Inflammatory macrophage treated with lipopolysaccharide for 1 hour (primary cell): ENCODE measurements at regions not wholly inside any gene's neighbourhood (a gene's known extent, or its start where the extent isn't known, plus 50 kb on each side); places are given as distances from the start of the nearest gene placed in this dataset.

Source experiments
- DNase-seq, 2 donors: peaks; one replicate each; pipeline ENCODE4 v3.0.0-alpha.2; 2020 to 2022

DNA sequence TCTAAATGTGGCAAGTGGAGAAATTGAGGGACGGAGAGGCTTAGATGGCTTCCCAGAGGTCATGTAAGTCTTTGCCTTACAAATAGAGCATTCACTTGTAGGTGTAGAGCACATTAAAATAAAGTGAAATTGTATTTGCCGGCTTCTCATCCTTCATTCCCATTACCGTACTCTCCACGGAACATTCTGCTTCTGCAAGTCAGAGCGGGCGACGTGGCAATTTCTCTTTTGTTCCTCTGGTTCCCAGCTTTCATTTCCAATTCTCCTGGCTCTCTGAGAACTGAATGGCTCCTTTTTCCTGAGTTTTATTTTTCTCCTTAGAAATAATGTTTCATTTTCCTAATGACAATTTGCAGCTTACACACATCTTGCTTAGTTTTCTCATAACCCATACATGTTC is 51.3 kb upstream of the PFKP start:
- no peak for DNase-seq

DNA sequence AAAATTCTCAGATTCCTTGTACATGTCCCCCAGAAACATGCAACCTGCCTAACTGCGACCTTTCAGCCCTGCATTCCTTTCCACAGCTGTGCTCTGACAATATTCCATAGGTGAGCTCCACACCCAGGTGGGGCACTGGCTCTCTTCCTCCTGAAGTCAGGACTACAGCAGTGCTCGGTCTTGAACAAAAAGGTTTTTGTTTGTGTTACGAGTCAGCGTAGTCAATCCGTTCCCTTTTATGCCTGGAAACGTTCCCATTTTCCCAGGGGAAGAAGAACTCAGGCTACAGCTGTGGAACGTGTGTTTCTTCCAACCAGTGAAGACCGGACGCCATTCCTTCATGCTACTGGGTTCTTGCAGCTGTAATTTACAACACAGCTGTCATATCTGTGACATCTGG is 52.4 kb upstream of the PFKP start:
- no peak for DNase-seq

DNA sequence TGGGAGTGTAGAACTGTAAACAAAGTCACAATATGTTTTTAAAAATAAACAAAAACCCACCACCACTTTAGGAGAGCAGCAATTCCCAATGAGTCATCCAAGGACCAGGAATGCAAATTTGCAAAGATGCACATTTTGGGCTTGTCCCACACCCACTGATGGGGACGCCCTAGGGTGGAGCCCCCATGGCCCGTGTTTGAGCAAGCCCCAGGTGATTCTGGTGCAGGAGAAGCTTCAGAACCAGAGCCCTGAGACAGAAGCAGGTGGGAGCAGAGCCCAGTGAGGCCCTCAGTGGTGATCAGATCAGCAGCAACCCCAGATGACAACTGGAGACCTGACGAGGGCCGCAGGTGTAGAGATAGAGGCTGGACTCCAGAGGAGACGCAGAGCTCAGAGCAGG is 55.1 kb upstream of the PFKP start:
- DNase-seq, result no peak

DNA sequence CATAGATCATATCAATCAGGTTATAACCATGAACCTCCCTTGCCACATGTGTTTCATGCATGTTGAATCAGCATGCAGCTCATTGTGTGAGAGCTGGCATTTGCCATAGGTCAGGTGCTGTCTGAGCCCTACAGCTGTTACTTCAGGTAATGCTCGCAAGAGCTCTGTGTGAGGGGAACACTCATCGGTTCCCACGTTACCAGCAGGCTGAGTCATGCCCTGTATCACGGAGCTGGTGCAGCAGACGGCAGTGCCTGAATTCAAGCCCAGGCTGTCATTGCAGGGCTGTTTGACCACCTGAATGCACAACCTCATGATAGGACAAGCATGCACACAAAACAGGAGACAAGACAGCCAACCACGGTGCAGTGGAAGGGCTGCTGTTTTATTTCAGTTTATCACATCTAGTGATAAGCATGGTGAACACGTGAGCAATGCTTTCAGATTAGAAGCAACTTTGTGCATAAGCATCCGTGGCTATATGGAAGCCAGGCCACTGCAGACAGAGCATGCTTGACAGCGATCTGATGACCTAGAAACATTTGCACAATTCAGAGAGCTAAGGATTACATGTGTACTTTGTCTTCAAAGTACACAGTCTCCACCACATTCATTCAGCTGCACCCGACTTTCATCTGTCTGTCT is 56.4 kb upstream of the PFKP start:
- DNase-seq, result no peak

GRCh38 chr10:3010334-3010733 is 57.0 kb upstream of the PFKP start:
- DNase-seq, result no peak

DNA sequence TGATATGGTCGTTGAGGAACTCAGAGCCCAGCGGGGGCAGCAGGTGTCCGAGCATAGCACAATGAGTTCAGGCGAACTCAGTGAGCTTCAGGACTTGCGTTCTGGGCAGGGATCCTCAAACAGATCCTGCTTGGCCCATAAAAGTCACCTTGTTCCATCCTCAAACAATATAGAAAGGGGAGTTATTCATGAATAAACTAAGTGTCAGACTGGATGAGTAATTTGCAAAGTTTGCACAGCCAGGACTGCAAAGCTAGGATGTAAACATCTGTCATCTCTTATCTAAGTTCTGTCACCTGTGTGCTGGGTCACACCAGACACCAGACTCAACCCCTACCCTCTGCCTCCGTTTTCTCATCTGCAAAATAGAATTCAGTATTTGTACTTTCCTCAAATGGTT is 58.0 kb upstream of the PFKP start:
- no peak for DNase-seq

- DNase-seq, result no peak
Observed at GRCh38 chr10:3008518-3009195, 58.7 kb upstream of the PFKP start.

GRCh38 chr10:3006607-3007006 is 60.7 kb upstream of the PFKP start:
- no peak for DNase-seq

DNA sequence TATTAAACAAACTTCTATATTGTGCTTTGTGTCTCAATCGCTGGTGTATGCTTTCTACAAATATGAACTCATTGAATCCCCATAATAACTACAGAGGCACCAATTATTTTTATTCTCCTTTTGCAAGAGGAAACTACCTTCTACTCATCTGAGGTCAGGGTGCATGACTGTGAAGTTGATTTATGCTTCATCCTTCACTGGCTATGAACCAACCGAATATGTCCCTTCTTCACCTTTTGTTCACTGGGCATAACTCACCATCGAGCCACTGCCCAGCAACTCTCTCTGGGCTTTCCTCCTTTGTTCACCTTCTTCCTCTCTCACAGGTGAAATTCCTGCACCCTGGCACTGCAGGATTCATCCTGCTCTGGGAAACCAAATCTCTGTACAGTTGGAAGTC is 61.3 kb upstream of the PFKP start:
- no peak for DNase-seq

GRCh38 chr10:3002304-3002703 is 65.0 kb upstream of the PFKP start:
- DNase-seq, result no peak

GRCh38 chr10:3000048-3000447 is 67.3 kb upstream of the PFKP start:
- no peak for DNase-seq

- DNase-seq, result no peak
Observed at GRCh38 chr10:2994221-2994961, 73.0 kb upstream of the PFKP start.

- no peak for DNase-seq
Observed at GRCh38 chr10:2993636-2994035, 73.7 kb upstream of the PFKP start.

GRCh38 chr10:2992401-2993198 is 74.7 kb upstream of the PFKP start:
- DNase-seq, result no peak

GRCh38 chr10:2990764-2991163 is 76.6 kb upstream of the PFKP start:
- DNase-seq, result no peak

DNA sequence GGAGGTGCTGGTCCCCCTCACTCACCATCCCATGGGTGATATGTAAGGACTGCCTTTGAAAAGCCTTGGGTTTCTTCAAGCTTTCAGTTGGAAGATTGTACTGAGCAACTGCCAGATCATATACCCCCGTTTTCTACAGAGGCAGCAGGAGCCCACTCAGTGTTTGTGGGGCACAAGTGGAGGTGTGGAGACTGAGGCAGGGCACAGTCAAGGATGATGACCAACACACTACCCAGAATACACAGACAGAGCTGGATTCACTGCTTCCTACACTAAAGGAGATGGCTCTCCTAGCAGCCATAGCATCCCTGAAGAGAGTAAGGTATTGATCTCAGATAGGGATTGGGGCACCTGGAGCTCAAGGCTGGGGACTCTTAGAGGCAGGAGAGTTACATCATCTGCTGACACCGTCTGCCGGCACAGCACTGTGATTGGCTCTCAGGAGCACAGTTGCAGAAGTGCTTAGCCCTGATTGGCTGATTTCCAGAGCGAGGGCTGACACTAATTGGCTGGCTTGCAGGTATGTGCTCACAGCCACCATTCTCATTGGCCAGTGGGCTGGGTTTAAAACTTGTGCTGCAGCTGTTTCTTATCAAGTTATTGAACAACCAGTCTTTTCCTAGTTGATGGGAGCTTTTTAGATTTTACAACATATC is 77.9 kb upstream of the PFKP start:
- DNase-seq, result no peak

- DNase-seq, result no peak
Observed at GRCh38 chr10:2987185-2987768, 80.1 kb upstream of the PFKP start.

GRCh38 chr10:2986391-2986801 is 81.0 kb upstream of the PFKP start:
- DNase-seq, result peak in 1 of 2 donors; percentile 8

DNA sequence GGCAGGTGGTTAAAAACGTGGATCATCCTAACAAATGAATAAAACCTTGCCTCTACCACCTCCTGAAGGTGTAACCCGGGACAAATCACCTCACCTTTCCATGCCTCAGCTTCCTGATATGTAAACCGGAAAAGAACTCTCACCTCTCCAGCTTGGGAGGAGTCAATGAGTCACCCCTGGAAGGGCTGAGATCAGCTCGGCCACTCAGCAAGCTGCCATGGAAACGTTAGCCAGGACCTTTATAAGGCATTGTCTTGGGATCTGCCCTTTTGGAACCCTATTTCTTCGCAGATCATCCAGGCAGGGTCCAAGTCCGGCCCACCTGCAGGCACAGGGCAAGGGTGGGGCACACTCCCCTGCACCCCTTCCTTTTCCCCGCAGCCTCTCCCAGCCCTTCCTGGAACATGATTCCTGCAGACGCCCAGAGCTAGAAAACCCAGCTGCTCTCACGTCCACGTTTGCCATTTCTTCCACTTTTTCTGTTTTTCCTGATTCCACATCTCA is 81.6 kb upstream of the PFKP start:
- no peak for DNase-seq

DNA sequence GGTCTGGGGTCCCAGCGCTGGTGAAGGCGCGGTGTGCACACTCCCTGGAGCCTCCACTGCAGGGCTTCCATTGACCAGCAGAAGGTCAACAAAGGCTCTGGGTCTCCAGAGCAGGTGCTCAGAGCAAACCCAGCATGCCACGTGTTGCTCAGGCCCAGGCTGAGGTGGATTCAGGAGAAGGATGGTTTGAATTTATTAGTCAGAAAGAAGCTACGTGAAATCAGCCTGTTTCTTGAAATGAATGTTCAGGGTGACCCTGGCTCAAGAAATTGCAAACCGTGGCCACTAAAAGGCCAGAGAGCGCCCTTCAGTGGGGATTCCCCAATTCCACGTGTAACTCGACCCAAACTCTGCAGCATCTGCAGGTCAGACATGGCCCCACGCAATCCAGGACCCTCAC is 82.7 kb upstream of the PFKP start:
- no peak for DNase-seq

GRCh38 chr10:2982146-2982545 is 85.2 kb upstream of the PFKP start:
- no peak for DNase-seq

GRCh38 chr10:2981361-2981801 is 86.0 kb upstream of the PFKP start:
- DNase-seq, result no peak
